ENCODE measurements at regions not wholly inside any gene's neighbourhood (a gene's known extent, or its start where the extent isn't known, plus 50 kb on each side); places are given as distances from the start of the nearest gene placed in this dataset.

DNA sequence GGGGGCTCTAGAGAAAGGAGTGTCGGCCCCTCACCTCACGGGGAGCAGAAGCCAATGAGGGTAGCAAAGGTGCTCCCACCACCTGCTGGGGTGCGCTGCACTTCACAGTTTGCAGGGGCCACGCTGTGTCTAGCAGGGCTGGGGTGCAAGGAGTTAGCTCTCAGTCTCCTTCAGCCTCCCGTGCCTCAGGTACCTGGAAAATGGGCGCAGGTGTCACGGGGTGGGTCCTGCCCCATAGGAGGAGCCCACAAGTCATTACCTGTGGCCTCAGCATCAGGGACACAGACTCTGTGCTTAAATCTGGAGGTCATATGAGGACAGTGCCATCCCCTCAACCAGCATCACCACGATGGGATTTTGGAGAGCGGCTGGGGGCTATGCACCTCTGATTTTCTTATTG, 326.7 kb downstream of the ADGRD1 start:
- no peaks in the 10 kb centered on the region for H3K4me1 ChIP-seq (ENCODE audit: insufficient read depth)
- H3K9me2 ChIP-seq (replicated peaks; ENCODE audit: insufficient read depth): no peaks in the 10 kb centered on the region
- H3K79me2 ChIP-seq: no peaks in the 10 kb centered on the region
- no peaks in the 10 kb centered on the region for H3K36me3 ChIP-seq (replicated peaks; ENCODE audit: insufficient read depth, low read depth)
- no peak overlapping the region for H3K27ac ChIP-seq
- TF ChIP-seq EZH2phosphoT487 (IDR thresholded peaks at IDR 0.05; ENCODE audit: low read depth, severe bottlenecking, unreplicated experiment) (no peak), EZH2 (IDR thresholded peaks at IDR 0.05; ENCODE audit: borderline replicate concordance) (no peak)
- TF ChIP-seq, protein P1, sequence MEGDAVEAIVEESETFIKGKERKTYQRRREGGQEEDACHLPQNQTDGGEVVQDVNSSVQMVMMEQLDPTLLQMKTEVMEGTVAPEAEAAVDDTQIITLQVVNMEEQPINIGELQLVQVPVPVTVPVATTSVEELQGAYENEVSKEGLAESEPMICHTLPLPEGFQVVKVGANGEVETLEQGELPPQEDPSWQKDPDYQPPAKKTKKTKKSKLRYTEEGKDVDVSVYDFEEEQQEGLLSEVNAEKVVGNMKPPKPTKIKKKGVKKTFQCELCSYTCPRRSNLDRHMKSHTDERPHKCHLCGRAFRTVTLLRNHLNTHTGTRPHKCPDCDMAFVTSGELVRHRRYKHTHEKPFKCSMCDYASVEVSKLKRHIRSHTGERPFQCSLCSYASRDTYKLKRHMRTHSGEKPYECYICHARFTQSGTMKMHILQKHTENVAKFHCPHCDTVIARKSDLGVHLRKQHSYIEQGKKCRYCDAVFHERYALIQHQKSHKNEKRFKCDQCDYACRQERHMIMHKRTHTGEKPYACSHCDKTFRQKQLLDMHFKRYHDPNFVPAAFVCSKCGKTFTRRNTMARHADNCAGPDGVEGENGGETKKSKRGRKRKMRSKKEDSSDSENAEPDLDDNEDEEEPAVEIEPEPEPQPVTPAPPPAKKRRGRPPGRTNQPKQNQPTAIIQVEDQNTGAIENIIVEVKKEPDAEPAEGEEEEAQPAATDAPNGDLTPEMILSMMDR (IDR thresholded peaks at IDR 0.05; ENCODE audit: poor library complexity): no peak
- H3K27me3 ChIP-seq: no peaks in the 10 kb centered on the region
- no peak for DNase-seq (ENCODE audit: low spot score)
- WGBS (ENCODE audit: low lambda C conversion rate, missing lambda C conversion rate): 81% methylated on average over 9 of the region's 9 CpGs
- H3K9me3 ChIP-seq (ENCODE audit: low read depth): no peaks in the 10 kb centered on the region
- H2AFZ ChIP-seq: no peak overlapping the region
- H3K4me2 ChIP-seq: no peak overlapping the region
- H3K4me3 ChIP-seq: no peak overlapping the region
- no peaks in the 10 kb centered on the region for H4K20me1 ChIP-seq (ENCODE audit: insufficient read depth, poor library complexity, severe bottlenecking)

DNA sequence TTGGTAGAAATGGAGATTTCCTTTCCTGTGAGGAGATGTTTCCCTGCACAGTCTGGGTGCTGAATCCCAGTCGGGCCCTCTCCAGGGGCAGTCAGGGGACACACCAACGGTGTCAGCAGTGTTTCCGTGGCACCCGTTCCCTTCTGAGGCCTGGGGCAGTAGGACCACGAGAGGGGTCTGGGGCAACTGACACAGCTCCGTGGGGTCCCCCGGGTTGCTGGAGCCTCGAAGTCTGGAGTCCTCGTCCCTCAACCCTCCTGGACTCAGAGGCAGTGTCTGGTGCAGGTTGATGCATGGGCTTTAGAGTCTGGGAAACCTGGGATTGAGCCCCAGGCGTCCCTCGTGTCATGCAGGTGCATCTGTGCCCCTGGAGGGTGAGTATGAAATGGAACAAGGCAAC, 327.3 kb downstream of the ADGRD1 start:
- no peaks in the 10 kb centered on the region for H3K4me1 ChIP-seq (ENCODE audit: insufficient read depth)
- no peaks in the 10 kb centered on the region for H3K36me3 ChIP-seq (replicated peaks; ENCODE audit: insufficient read depth, low read depth)
- H3K27me3 ChIP-seq: no peaks in the 10 kb centered on the region
- H3K4me2 ChIP-seq: no peak overlapping the region
- no peak for DNase-seq (ENCODE audit: low spot score)
- no peak overlapping the region for H3K27ac ChIP-seq
- H4K20me1 ChIP-seq (ENCODE audit: insufficient read depth, poor library complexity, severe bottlenecking): no peaks in the 10 kb centered on the region
- H3K9me3 ChIP-seq (ENCODE audit: low read depth): no peaks in the 10 kb centered on the region
- H3K79me2 ChIP-seq: no peaks in the 10 kb centered on the region
- WGBS (ENCODE audit: low lambda C conversion rate, missing lambda C conversion rate): 86% methylated on average over 8 of the region's 11 CpGs
- no peaks in the 10 kb centered on the region for H3K9me2 ChIP-seq (replicated peaks; ENCODE audit: insufficient read depth)
- H2AFZ ChIP-seq: no peak overlapping the region
- no peak for TF ChIP-seq EZH2phosphoT487 (IDR thresholded peaks at IDR 0.05; ENCODE audit: low read depth, severe bottlenecking, unreplicated experiment)
- no peak for TF ChIP-seq EZH2 (IDR thresholded peaks at IDR 0.05; ENCODE audit: borderline replicate concordance)
- TF ChIP-seq, protein P1 (IDR thresholded peaks at IDR 0.05; ENCODE audit: poor library complexity): no peak
- H3K4me3 ChIP-seq: no peak overlapping the region

DNA sequence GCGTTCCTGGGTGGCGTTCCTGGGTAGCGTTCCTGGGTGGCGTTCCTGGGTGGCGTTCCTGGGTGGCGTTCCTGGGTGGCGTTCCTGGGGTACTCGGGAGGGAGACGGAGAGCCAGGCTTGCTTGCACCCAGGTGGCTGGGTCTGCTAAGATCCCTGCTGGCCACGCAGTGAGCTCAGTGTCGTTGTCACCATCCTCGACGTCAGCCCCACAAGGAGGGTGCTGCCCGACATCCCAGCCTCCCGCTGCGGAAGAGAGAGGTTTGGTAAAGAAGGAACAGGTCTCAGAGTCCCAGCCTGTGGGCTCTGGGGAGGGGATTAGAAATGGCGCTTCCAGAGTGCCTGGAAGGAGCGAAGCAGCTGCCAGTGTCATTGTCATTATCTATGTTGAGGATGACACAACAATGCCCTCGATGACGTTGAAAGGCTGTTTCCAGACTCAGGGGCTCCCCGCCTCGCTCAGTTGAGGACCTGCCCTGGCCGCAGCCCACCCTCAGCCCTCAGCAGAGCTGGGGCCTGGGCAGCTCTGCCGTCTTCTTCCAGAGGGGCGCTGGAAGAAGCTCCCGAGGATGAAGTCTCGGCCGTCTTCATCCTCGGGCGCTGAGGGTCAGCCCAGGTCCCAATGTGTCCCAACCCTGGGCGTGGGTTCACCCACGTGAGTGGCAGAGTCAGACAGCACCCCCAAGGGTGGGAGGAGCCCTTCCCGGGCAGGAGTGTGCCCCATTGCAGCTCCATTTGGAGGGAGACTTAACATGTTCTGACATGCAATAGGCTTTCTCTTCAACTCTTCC, 328.8 kb downstream of the ADGRD1 start:
- H3K9me3 ChIP-seq (ENCODE audit: low read depth): no peaks in the 10 kb centered on the region
- H3K36me3 ChIP-seq (replicated peaks; ENCODE audit: insufficient read depth, low read depth): no peaks in the 10 kb centered on the region
- no peaks in the 10 kb centered on the region for H3K27me3 ChIP-seq
- TF ChIP-seq, protein P1 (IDR thresholded peaks at IDR 0.05; ENCODE audit: poor library complexity): no peak
- TF ChIP-seq EZH2 (IDR thresholded peaks at IDR 0.05; ENCODE audit: borderline replicate concordance) (no peak), EZH2phosphoT487 (IDR thresholded peaks at IDR 0.05; ENCODE audit: low read depth, severe bottlenecking, unreplicated experiment) (no peak)
- no peak overlapping the region for H3K4me3 ChIP-seq
- WGBS (ENCODE audit: low lambda C conversion rate, missing lambda C conversion rate): 92% methylated on average over 33 of the region's 33 CpGs
- DNase-seq (ENCODE audit: low spot score): no peak
- H3K4me2 ChIP-seq: no peak overlapping the region
- no peaks in the 10 kb centered on the region for H4K20me1 ChIP-seq (ENCODE audit: insufficient read depth, poor library complexity, severe bottlenecking)
- no peak overlapping the region for H3K27ac ChIP-seq
- H2AFZ ChIP-seq: no peak overlapping the region
- no peaks in the 10 kb centered on the region for H3K4me1 ChIP-seq (ENCODE audit: insufficient read depth)
- H3K9me2 ChIP-seq (replicated peaks; ENCODE audit: insufficient read depth): no peaks in the 10 kb centered on the region
- H3K79me2 ChIP-seq: no peaks in the 10 kb centered on the region
